ENCODE measurements at regions not wholly inside any gene's neighbourhood (a gene's known extent, or its start where the extent isn't known, plus 50 kb on each side); places are given as distances from the start of the nearest gene placed in this dataset.

- H3K23ac ChIP-seq (ENCODE audit: low read depth, low read length, poor library complexity), result no peak overlapping the region
- no peak for DNase-seq (ENCODE audit: low spot score)
- H3K4me1 ChIP-seq (ENCODE audit: control insufficient read depth in 2 of 2, insufficient read depth in 1 of 2, low read depth in 1 of 2, low read length in 2 of 2), result no peaks in the 10 kb centered on the region
- H2BK15ac ChIP-seq (ENCODE audit: low read length), result no peak overlapping the region
- peaks cover 0 to 4% of the 10 kb centered on the region in 2 donors for H3K9me3 ChIP-seq (replicated peaks in 1 of 2; ENCODE audit: control insufficient read depth in 2 of 2, insufficient read depth in 1 of 2, low read depth in 1 of 2, low read length in 2 of 2)
- no peak overlapping the region for H2BK5ac ChIP-seq (ENCODE audit: low read length)
- H4K8ac ChIP-seq (ENCODE audit: low read depth, low read length), result no peak overlapping the region
- WGBS, 2 donors (ENCODE audit: extremely low coverage in 2 of 2, insufficient read length in 2 of 2, insufficient replicate concordance in 1 of 2), result no CpG with 5 or more reads among the region's 7 CpGs
- no peak overlapping the region for H3K4me2 ChIP-seq (ENCODE audit: insufficient read depth, low read length, poor library complexity, severe bottlenecking)
- no peaks in the 10 kb centered on the region for H3K27me3 ChIP-seq (ENCODE audit: control insufficient read depth in 3 of 3, insufficient read depth in 3 of 3, low read depth in 1 of 3, low read length in 3 of 3)
- no peak overlapping the region for H2AFZ ChIP-seq (ENCODE audit: low read length)
- no peak overlapping the region for H4K91ac ChIP-seq (ENCODE audit: low read depth, low read length, poor library complexity)
- no peak overlapping the region for H3K18ac ChIP-seq (ENCODE audit: low read length)
- H3K79me1 ChIP-seq (ENCODE audit: low read depth, low read length), result no peaks in the 10 kb centered on the region
- H3K36me3 ChIP-seq (replicated peaks in 1 of 2; ENCODE audit: control insufficient read depth in 2 of 2, insufficient read depth in 2 of 2, low read length in 2 of 2), result no peaks in the 10 kb centered on the region
- H2BK12ac ChIP-seq (ENCODE audit: low read length), result no peak overlapping the region
- H3K14ac ChIP-seq (ENCODE audit: low read length), result no peak overlapping the region
- H2AK5ac ChIP-seq (ENCODE audit: low read depth, low read length), result no peak overlapping the region
- H3K27ac ChIP-seq (replicated peaks; ENCODE audit: low read length), result no peak overlapping the region
- H3K4me3 ChIP-seq (ENCODE audit: low read length in 2 of 2), result no peak overlapping the region
- H3K9ac ChIP-seq (ENCODE audit: low read depth, low read length, poor library complexity), result no peak overlapping the region
- no peak overlapping the region for H2BK120ac ChIP-seq (ENCODE audit: low read depth, low read length)
- H3K4ac ChIP-seq (ENCODE audit: low read length), result no peak overlapping the region
Measured at GRCh38 chr19:29442094-29442493, 83.7 kb upstream of the VSTM2B start.

GRCh38 chr19:29442910-29443309, 82.9 kb upstream of the VSTM2B start:
- no peak overlapping the region for H4K91ac ChIP-seq (ENCODE audit: low read depth, low read length, poor library complexity)
- no peak overlapping the region for H3K9ac ChIP-seq (ENCODE audit: low read depth, low read length, poor library complexity)
- H3K9me3 ChIP-seq (replicated peaks in 1 of 2; ENCODE audit: control insufficient read depth in 2 of 2, insufficient read depth in 1 of 2, low read depth in 1 of 2, low read length in 2 of 2), result peaks cover 0 to 4% of the 10 kb centered on the region in 2 donors
- H3K23ac ChIP-seq (ENCODE audit: low read depth, low read length, poor library complexity), result no peak overlapping the region
- H2AFZ ChIP-seq (ENCODE audit: low read length), result no peak overlapping the region
- no peaks in the 10 kb centered on the region for H3K79me1 ChIP-seq (ENCODE audit: low read depth, low read length)
- no peak overlapping the region for H3K4me2 ChIP-seq (ENCODE audit: insufficient read depth, low read length, poor library complexity, severe bottlenecking)
- no peak for DNase-seq (ENCODE audit: low spot score)
- peak overlapping the region; percentile 27 for H2BK15ac ChIP-seq (ENCODE audit: low read length)
- H2BK5ac ChIP-seq (ENCODE audit: low read length), result no peak overlapping the region
- WGBS, 2 donors (ENCODE audit: extremely low coverage in 2 of 2, insufficient read length in 2 of 2, insufficient replicate concordance in 1 of 2), result no CpG with 5 or more reads among the region's 5 CpGs
- H3K18ac ChIP-seq (ENCODE audit: low read length), result no peak overlapping the region
- H2AK5ac ChIP-seq (ENCODE audit: low read depth, low read length), result peak overlapping the region; percentile 38
- H4K8ac ChIP-seq (ENCODE audit: low read depth, low read length), result no peak overlapping the region
- no peak overlapping the region for H3K27ac ChIP-seq (replicated peaks; ENCODE audit: low read length)
- H3K27me3 ChIP-seq (ENCODE audit: control insufficient read depth in 3 of 3, insufficient read depth in 3 of 3, low read depth in 1 of 3, low read length in 3 of 3), result no peaks in the 10 kb centered on the region
- H3K14ac ChIP-seq (ENCODE audit: low read length), result no peak overlapping the region
- H3K36me3 ChIP-seq (replicated peaks in 1 of 2; ENCODE audit: control insufficient read depth in 2 of 2, insufficient read depth in 2 of 2, low read length in 2 of 2), result no peaks in the 10 kb centered on the region
- no peak overlapping the region for H2BK120ac ChIP-seq (ENCODE audit: low read depth, low read length)
- no peaks in the 10 kb centered on the region for H3K4me1 ChIP-seq (ENCODE audit: control insufficient read depth in 2 of 2, insufficient read depth in 1 of 2, low read depth in 1 of 2, low read length in 2 of 2)
- peak overlapping the region; percentile 24 for H2BK12ac ChIP-seq (ENCODE audit: low read length)
- no peak overlapping the region for H3K4ac ChIP-seq (ENCODE audit: low read length)
- no peak overlapping the region for H3K4me3 ChIP-seq (ENCODE audit: low read length in 2 of 2)

- no peak overlapping the region for H2BK120ac ChIP-seq (ENCODE audit: low read depth, low read length)
- no peak overlapping the region for H3K4me3 ChIP-seq (ENCODE audit: low read length in 2 of 2)
- H3K27me3 ChIP-seq (ENCODE audit: control insufficient read depth in 3 of 3, insufficient read depth in 3 of 3, low read depth in 1 of 3, low read length in 3 of 3), result no peaks in the 10 kb centered on the region
- no peak overlapping the region for H3K9ac ChIP-seq (ENCODE audit: low read depth, low read length, poor library complexity)
- no peaks in the 10 kb centered on the region for H3K4me1 ChIP-seq (ENCODE audit: control insufficient read depth in 2 of 2, insufficient read depth in 1 of 2, low read depth in 1 of 2, low read length in 2 of 2)
- H4K91ac ChIP-seq (ENCODE audit: low read depth, low read length, poor library complexity), result no peak overlapping the region
- H2BK12ac ChIP-seq (ENCODE audit: low read length), result no peak overlapping the region
- peaks cover 0 to 2% of the 10 kb centered on the region in 2 donors for H3K9me3 ChIP-seq (replicated peaks in 1 of 2; ENCODE audit: control insufficient read depth in 2 of 2, insufficient read depth in 1 of 2, low read depth in 1 of 2, low read length in 2 of 2)
- WGBS, 2 donors (ENCODE audit: extremely low coverage in 2 of 2, insufficient read length in 2 of 2, insufficient replicate concordance in 1 of 2), result no CpG with 5 or more reads among the region's 4 CpGs
- no peak overlapping the region for H2AK5ac ChIP-seq (ENCODE audit: low read depth, low read length)
- H3K27ac ChIP-seq (replicated peaks; ENCODE audit: low read length), result no peak overlapping the region
- H3K23ac ChIP-seq (ENCODE audit: low read depth, low read length, poor library complexity), result no peak overlapping the region
- no peak overlapping the region for H2BK15ac ChIP-seq (ENCODE audit: low read length)
- H3K4ac ChIP-seq (ENCODE audit: low read length), result no peak overlapping the region
- no peak for DNase-seq (ENCODE audit: low spot score)
- H4K8ac ChIP-seq (ENCODE audit: low read depth, low read length), result no peak overlapping the region
- H3K14ac ChIP-seq (ENCODE audit: low read length), result no peak overlapping the region
- no peak overlapping the region for H2BK5ac ChIP-seq (ENCODE audit: low read length)
- no peaks in the 10 kb centered on the region for H3K79me1 ChIP-seq (ENCODE audit: low read depth, low read length)
- no peaks in the 10 kb centered on the region for H3K36me3 ChIP-seq (replicated peaks in 1 of 2; ENCODE audit: control insufficient read depth in 2 of 2, insufficient read depth in 2 of 2, low read length in 2 of 2)
- no peak overlapping the region for H3K4me2 ChIP-seq (ENCODE audit: insufficient read depth, low read length, poor library complexity, severe bottlenecking)
- H2AFZ ChIP-seq (ENCODE audit: low read length), result no peak overlapping the region
- H3K18ac ChIP-seq (ENCODE audit: low read length), result no peak overlapping the region
Measured at GRCh38 chr19:29445246-29445645, 80.5 kb upstream of the VSTM2B start.

GRCh38 chr19:29446361-29446760, 79.4 kb upstream of the VSTM2B start:
- Histone ChIP-seq H3K27ac (replicated peaks; ENCODE audit: low read length) (no peak overlapping the region), H2BK120ac (ENCODE audit: low read depth, low read length) (no peak overlapping the region), H3K9ac (ENCODE audit: low read depth, low read length, poor library complexity) (no peak overlapping the region), H4K8ac (ENCODE audit: low read depth, low read length) (no peak overlapping the region), H3K9me3 (replicated peaks in 1 of 2; ENCODE audit: control insufficient read depth in 2 of 2, insufficient read depth in 1 of 2, low read depth in 1 of 2, low read length in 2 of 2) (peaks cover 0 to 2% of the 10 kb centered on the region in 2 donors), H3K18ac (ENCODE audit: low read length) (no peak overlapping the region), H3K23ac (ENCODE audit: low read depth, low read length, poor library complexity) (no peak overlapping the region), H3K4me3 (ENCODE audit: low read length in 2 of 2) (no peak overlapping the region), H4K91ac (ENCODE audit: low read depth, low read length, poor library complexity) (no peak overlapping the region), H2BK12ac (ENCODE audit: low read length) (no peak overlapping the region), H3K79me1 (ENCODE audit: low read depth, low read length) (no peaks in the 10 kb centered on the region), H2BK5ac (ENCODE audit: low read length) (no peak overlapping the region), H2AFZ (ENCODE audit: low read length) (no peak overlapping the region), H2BK15ac (ENCODE audit: low read length) (no peak overlapping the region), H3K4me2 (ENCODE audit: insufficient read depth, low read length, poor library complexity, severe bottlenecking) (no peak overlapping the region), H3K4ac (ENCODE audit: low read length) (no peak overlapping the region), H3K4me1 (ENCODE audit: control insufficient read depth in 2 of 2, insufficient read depth in 1 of 2, low read depth in 1 of 2, low read length in 2 of 2) (no peaks in the 10 kb centered on the region), H3K14ac (ENCODE audit: low read length) (no peak overlapping the region), H2AK5ac (ENCODE audit: low read depth, low read length) (no peak overlapping the region), H3K27me3 (ENCODE audit: control insufficient read depth in 3 of 3, insufficient read depth in 3 of 3, low read depth in 1 of 3, low read length in 3 of 3) (no peaks in the 10 kb centered on the region), H3K36me3 (replicated peaks in 1 of 2; ENCODE audit: control insufficient read depth in 2 of 2, insufficient read depth in 2 of 2, low read length in 2 of 2) (no peaks in the 10 kb centered on the region)
- no CpG with 5 or more reads among the region's 4 CpGs for WGBS, 2 donors (ENCODE audit: extremely low coverage in 2 of 2, insufficient read length in 2 of 2, insufficient replicate concordance in 1 of 2)
- no peak for DNase-seq (ENCODE audit: low spot score)

All from neuronal stem cell (in vitro differentiated cells).